AG04450 (cell line): ENCODE measurements at regions not wholly inside any gene's neighbourhood (a gene's known extent, or its start where the extent isn't known, plus 50 kb on each side); places are given as distances from the start of the nearest gene placed in this dataset.

Experiments
- CTCF ChIA-PET: fragments of 300-600, 350-600 bp; formaldehyde crosslinking; extraction: SDS; loops from one replicate; lab custom pipeline; 2022; ENCODE audit warnings: antibody characterized with exemption, inconsistent platforms; lab: Charles Lee
- POLR2A ChIA-PET: fragments of 350-600 bp; formaldehyde crosslinking; extraction: SDS; loops from one replicate; lab custom pipeline; 2021; ENCODE audit warnings: antibody characterized with exemption, inconsistent platforms; lab: Yijun Ruan, JAX
- DNase-seq: peaks from one replicate; pipeline ENCODE4 v3.0.0-alpha.2; 2011; ENCODE audit warnings: low read depth, low spot score
- H3K27ac ChIP-seq: one replicate; pipeline ENCODE4 v1.5.1; 2012; ENCODE audit warnings: low read depth, low read length, control low read depth
- H3K27me3 ChIP-seq: one replicate; pipeline ENCODE4 v1.6.0; 2012; ENCODE audit warnings: low read length; ENCODE audit not compliant: control insufficient read depth, insufficient read depth
- H3K4me3 ChIP-seq: 2 replicates; pipeline ENCODE4 v1.5.1; 2011; ENCODE audit warnings: mild to moderate bottlenecking, low read depth, low read length, control low read depth
- H3K9me3 ChIP-seq: 2 replicates; pipeline ENCODE4 v1.5.1; 2012; ENCODE audit warnings: low read length; ENCODE audit not compliant: control insufficient read depth, insufficient read depth
- CTCF ChIP-seq: IDR thresholded peaks from 2 replicates; pipeline ENCODE4 v1.5.1; 2011; ENCODE audit warnings: low read depth, low read length, control low read depth, inconsistent platforms

- no peak overlapping the region for H3K27ac ChIP-seq
- no peaks in the 10 kb centered on the region for H3K9me3 ChIP-seq
- CTCF ChIA-PET: no interaction called here
- no peaks in the 10 kb centered on the region for H3K27me3 ChIP-seq
- no peak for TF ChIP-seq CTCF
- no peak overlapping the region for H3K4me3 ChIP-seq
- DNase-seq: no peak
- POLR2A ChIA-PET: no interaction called here
These were observed 271.6 kb upstream of the SETBP1 start for GRCh38 chr18:44409071-44409470.

- no peak for TF ChIP-seq CTCF
- CTCF ChIA-PET: no interaction called here
- no peaks in the 10 kb centered on the region for H3K27me3 ChIP-seq
- POLR2A ChIA-PET: no interaction called here
- no peak overlapping the region for H3K27ac ChIP-seq
- H3K4me3 ChIP-seq: no peak overlapping the region
- H3K9me3 ChIP-seq: no peaks in the 10 kb centered on the region
- DNase-seq: no peak
These were observed 271.2 kb upstream of the SETBP1 start for GRCh38 chr18:44409515-44409914.

- Histone ChIP-seq H3K27me3 (no peaks in the 10 kb centered on the region), H3K4me3 (no peak overlapping the region), H3K9me3 (no peaks in the 10 kb centered on the region), H3K27ac (no peak overlapping the region)
- POLR2A ChIA-PET: no interaction called here
- DNase-seq: no peak
- CTCF ChIA-PET: no interaction called here
- no peak for TF ChIP-seq CTCF
These were observed 269.9 kb upstream of the SETBP1 start for GRCh38 chr18:44410740-44411139.

- CTCF ChIA-PET: no interaction called here
- no peak for DNase-seq
- Histone ChIP-seq H3K27ac (no peak overlapping the region), H3K9me3 (no peaks in the 10 kb centered on the region), H3K4me3 (no peak overlapping the region), H3K27me3 (no peaks in the 10 kb centered on the region)
- POLR2A ChIA-PET: no interaction called here
- TF ChIP-seq CTCF: no peak
These were observed 269.3 kb upstream of the SETBP1 start for GRCh38 chr18:44411262-44411905.

- Histone ChIP-seq H3K27ac (no peak overlapping the region), H3K4me3 (no peak overlapping the region), H3K9me3 (no peaks in the 10 kb centered on the region), H3K27me3 (no peaks in the 10 kb centered on the region)
- ChIA-PET CTCF (no interaction called here), POLR2A (no interaction called here)
- no peak for DNase-seq
- no peak for TF ChIP-seq CTCF
These were observed 268.7 kb upstream of the SETBP1 start for GRCh38 chr18:44411976-44412375.
